GM12872 (cell line): ENCODE measurements at regions not wholly inside any gene's neighbourhood (a gene's known extent, or its start where the extent isn't known, plus 50 kb on each side); places are given as distances from the start of the nearest gene placed in this dataset.

Experiments
- CTCF ChIP-seq: IDR thresholded peaks from 3 replicates; pipeline ENCODE4 v1.5.1; 2011; ENCODE audit warnings: low read depth, mild to moderate bottlenecking, low read length, moderate library complexity; ENCODE audit not compliant: insufficient read depth

GRCh38 chr21:16192902-16193301 lies 463.1 kb downstream of the USP25 start:
- TF ChIP-seq CTCF: no peak

- no peak for TF ChIP-seq CTCF
Measured at GRCh38 chr21:16193496-16194094, 463.8 kb downstream of the USP25 start.

- no peak for TF ChIP-seq CTCF
Measured at GRCh38 chr21:16194095-16194787, 464.5 kb downstream of the USP25 start.

GRCh38 chr21:16194788-16195537 lies 465.2 kb downstream of the USP25 start:
- TF ChIP-seq CTCF: no peak

- TF ChIP-seq CTCF: no peak
Measured at GRCh38 chr21:16195538-16195910, 465.7 kb downstream of the USP25 start.

- TF ChIP-seq CTCF: no peak
Measured at GRCh38 chr21:16196001-16196400, 466.2 kb downstream of the USP25 start.

GRCh38 chr21:16198546-16198945 lies 468.8 kb downstream of the USP25 start:
- no peak for TF ChIP-seq CTCF
